Panc1 (cell line): ENCODE measurements at regions not wholly inside any gene's neighbourhood (a gene's known extent, or its start where the extent isn't known, plus 50 kb on each side); places are given as distances from the start of the nearest gene placed in this dataset.

Experiments
- ATAC-seq: fragments of 200-7000 bp; cut with Tn5 transposase; 2 replicates; pipeline ENCODE4 v1.9.1; 2020; ENCODE audit warnings: mild to moderate bottlenecking, moderate library complexity
- BruUV-seq: library from RNA; stranded (reverse); fragments of 400-500 nt; replicated peaks from 2 replicates; lab custom pipeline; 2021; lab: Mats Ljungman, UMichigan
- CTCF ChIA-PET: fragments of 300-600 bp; sonication (Branson Sonifier 250); formaldehyde crosslinking; loops from one replicate; lab custom pipeline; 2022; ENCODE audit warnings: antibody characterized with exemption; lab: Charles Lee
- POLR2A ChIA-PET: fragments of 300-600 bp; sonication (Branson Sonifier 250); formaldehyde crosslinking; loops from one replicate; lab custom pipeline; 2022; ENCODE audit warnings: antibody characterized with exemption; lab: Charles Lee
- DNase-seq: peaks from one replicate; pipeline ENCODE4 v3.0.0-alpha.2; 2010; ENCODE audit warnings: low read depth, low spot score
- H3K27ac ChIP-seq: 2 replicates; pipeline ENCODE4 v1.5.1; 2011; ENCODE audit warnings: mild to moderate bottlenecking, low read length, inconsistent platforms
- H3K27me3 ChIP-seq: fragments of 200-500 bp; sonication (Bioruptor generic); 2 replicates; pipeline ENCODE4 v1.6.0; 2014; ENCODE audit warnings: low read length, inconsistent platforms; ENCODE audit not compliant: control insufficient read depth, insufficient read depth
- H3K36me3 ChIP-seq: fragments of 200-500 bp; sonication (Bioruptor generic); 2 replicates; pipeline ENCODE4 v1.5.1; 2014; ENCODE audit warnings: inconsistent platforms, mild to moderate bottlenecking, low read length, moderate library complexity; ENCODE audit not compliant: control insufficient read depth, insufficient read depth
- H3K4me1 ChIP-seq: 2 replicates; pipeline ENCODE4 v1.5.1; 2011; ENCODE audit warnings: inconsistent platforms, mild to moderate bottlenecking, low read length, moderate library complexity; ENCODE audit not compliant: control insufficient read depth, insufficient read depth
- H3K4me3 ChIP-seq, 2 experiments: 2 replicates each; pipeline ENCODE4 v1.5.1; 2011 to 2012; ENCODE audit warnings: low read depth in 2 of 2, low read length in 2 of 2, mild to moderate bottlenecking in 2 of 2, inconsistent platforms in 1 of 2, moderate library complexity in 1 of 2
- H3K9me3 ChIP-seq: fragments of 200-500 bp; sonication (Bioruptor generic); 2 replicates; pipeline ENCODE4 v1.5.1; 2014; ENCODE audit warnings: low read depth, mild to moderate bottlenecking, inconsistent platforms, low read length, moderate library complexity; ENCODE audit not compliant: control insufficient read depth, insufficient read depth
- POLR2AphosphoS5 ChIP-seq: IDR thresholded peaks from 2 replicates; pipeline ENCODE4 v1.6.1; 2012; ENCODE audit warnings: mild to moderate bottlenecking, low read depth, low read length, moderate library complexity
- SIN3A ChIP-seq: IDR thresholded peaks from 2 replicates; pipeline ENCODE4 v1.6.1; 2012; ENCODE audit warnings: low read depth, mild to moderate bottlenecking, low read length, moderate library complexity, borderline replicate concordance; ENCODE audit not compliant: insufficient read depth
- TCF7L2 ChIP-seq: IDR thresholded peaks from 2 replicates; pipeline ENCODE4 v1.6.1; 2011; ENCODE audit warnings: mild to moderate bottlenecking, low read depth, low read length, inconsistent platforms
- in situ Hi-C: cut with HindIII; loops from 2 replicates; pipeline ENCODE4 v1.10.0; 2016; ENCODE audit warnings: low sequenced_read_pairs, low pct_unique_long_range_greater_than_20kb
- intact Hi-C: fragments of 100-400 bp; cut with micrococcal nuclease; formaldehyde crosslinking; loops from one replicate; pipeline ENCODE4 v1.10.0; 2022; ENCODE audit not compliant: unreplicated experiment
- TF ChIP-seq, protein P1 (sequence below): fragments of 450-650 bp; IDR thresholded peaks from 2 replicates; pipeline ENCODE4 v1.5.1; 2017; ENCODE audit warnings: mild to moderate bottlenecking
- TF ChIP-seq, protein P2 (sequence below), 2 experiments: IDR thresholded peaks; 2 replicates each; pipeline ENCODE4 v1.6.1; 2011 to 2012; ENCODE audit warnings: low read depth in 2 of 2, control low read depth in 1 of 2, low read length in 1 of 2, mild to moderate bottlenecking in 1 of 2, moderate library complexity in 1 of 2; ENCODE audit not compliant: insufficient read depth in 1 of 2

DNA sequence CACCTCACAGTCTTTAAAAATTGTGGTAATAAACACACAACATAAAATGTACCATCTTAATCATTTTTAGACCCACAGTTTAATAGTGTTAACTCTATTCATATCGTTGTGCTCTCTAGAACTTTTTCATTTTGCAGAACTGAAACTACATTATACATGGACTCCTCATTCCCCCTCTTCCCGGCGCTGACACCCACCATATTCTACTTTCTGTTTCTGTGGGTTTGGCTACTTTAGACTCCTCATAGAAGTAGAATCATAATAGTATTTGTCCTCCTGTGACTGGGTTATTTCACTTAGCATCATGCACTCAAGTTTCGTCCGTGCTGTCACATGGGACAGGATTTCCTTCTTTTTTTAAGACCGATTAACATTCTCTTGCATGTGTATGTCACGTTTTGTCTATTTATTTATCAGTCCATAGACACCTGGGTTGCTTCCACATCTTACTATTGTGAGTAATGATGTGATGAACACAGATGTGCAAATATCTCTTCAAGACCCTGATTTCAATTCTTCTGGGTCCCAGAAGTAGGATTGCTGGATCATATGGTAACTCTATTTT lies 62.9 kb upstream of the TMPRSS2 start:
- DNase-seq (no peak), ATAC-seq (no peak)
- Histone ChIP-seq H3K4me3 (no peak overlapping the region), H3K36me3 (no peaks in the 10 kb centered on the region), H3K27me3 (no peaks in the 10 kb centered on the region), H3K4me1 (no peaks in the 10 kb centered on the region; the same call in 1 of the 2 replicates), H3K9me3 (no peaks in the 10 kb centered on the region), H3K27ac (no peak overlapping the region)
- TF ChIP-seq POLR2AphosphoS5 = no peak
- TF ChIP-seq SIN3A = no peak
- TF ChIP-seq, protein P1, sequence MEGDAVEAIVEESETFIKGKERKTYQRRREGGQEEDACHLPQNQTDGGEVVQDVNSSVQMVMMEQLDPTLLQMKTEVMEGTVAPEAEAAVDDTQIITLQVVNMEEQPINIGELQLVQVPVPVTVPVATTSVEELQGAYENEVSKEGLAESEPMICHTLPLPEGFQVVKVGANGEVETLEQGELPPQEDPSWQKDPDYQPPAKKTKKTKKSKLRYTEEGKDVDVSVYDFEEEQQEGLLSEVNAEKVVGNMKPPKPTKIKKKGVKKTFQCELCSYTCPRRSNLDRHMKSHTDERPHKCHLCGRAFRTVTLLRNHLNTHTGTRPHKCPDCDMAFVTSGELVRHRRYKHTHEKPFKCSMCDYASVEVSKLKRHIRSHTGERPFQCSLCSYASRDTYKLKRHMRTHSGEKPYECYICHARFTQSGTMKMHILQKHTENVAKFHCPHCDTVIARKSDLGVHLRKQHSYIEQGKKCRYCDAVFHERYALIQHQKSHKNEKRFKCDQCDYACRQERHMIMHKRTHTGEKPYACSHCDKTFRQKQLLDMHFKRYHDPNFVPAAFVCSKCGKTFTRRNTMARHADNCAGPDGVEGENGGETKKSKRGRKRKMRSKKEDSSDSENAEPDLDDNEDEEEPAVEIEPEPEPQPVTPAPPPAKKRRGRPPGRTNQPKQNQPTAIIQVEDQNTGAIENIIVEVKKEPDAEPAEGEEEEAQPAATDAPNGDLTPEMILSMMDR = no peak
- TF ChIP-seq, protein P2, sequence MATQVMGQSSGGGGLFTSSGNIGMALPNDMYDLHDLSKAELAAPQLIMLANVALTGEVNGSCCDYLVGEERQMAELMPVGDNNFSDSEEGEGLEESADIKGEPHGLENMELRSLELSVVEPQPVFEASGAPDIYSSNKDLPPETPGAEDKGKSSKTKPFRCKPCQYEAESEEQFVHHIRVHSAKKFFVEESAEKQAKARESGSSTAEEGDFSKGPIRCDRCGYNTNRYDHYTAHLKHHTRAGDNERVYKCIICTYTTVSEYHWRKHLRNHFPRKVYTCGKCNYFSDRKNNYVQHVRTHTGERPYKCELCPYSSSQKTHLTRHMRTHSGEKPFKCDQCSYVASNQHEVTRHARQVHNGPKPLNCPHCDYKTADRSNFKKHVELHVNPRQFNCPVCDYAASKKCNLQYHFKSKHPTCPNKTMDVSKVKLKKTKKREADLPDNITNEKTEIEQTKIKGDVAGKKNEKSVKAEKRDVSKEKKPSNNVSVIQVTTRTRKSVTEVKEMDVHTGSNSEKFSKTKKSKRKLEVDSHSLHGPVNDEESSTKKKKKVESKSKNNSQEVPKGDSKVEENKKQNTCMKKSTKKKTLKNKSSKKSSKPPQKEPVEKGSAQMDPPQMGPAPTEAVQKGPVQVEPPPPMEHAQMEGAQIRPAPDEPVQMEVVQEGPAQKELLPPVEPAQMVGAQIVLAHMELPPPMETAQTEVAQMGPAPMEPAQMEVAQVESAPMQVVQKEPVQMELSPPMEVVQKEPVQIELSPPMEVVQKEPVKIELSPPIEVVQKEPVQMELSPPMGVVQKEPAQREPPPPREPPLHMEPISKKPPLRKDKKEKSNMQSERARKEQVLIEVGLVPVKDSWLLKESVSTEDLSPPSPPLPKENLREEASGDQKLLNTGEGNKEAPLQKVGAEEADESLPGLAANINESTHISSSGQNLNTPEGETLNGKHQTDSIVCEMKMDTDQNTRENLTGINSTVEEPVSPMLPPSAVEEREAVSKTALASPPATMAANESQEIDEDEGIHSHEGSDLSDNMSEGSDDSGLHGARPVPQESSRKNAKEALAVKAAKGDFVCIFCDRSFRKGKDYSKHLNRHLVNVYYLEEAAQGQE (IDR thresholded peaks at IDR 0.05; ENCODE audit: insufficient read depth in 1 of 2, low read depth in 2 of 2, low read length in 1 of 2) = no peak
- TF ChIP-seq TCF7L2 = no peak
- in situ Hi-C loops (no loop called here), intact Hi-C loops (no loop called here)
- ChIA-PET CTCF (no interaction called here), POLR2A (no interaction called here)
- no TSS peak for BruUV-seq

- DNase-seq (no peak), ATAC-seq (no peak)
- intact Hi-C loops (no loop called here), in situ Hi-C loops (no loop called here)
- ChIA-PET CTCF (interaction anchor here (0.6 kb wide), 2 partner anchors 20 to 210 kb away, joined by 3 to 5 read pairs; no protein-coding TSS in a partner anchor), POLR2A (interaction anchor here (0.9 kb wide), 1 partner anchor 64 kb away, joined by 3 read pairs; no protein-coding TSS in a partner anchor)
- Histone ChIP-seq H3K9me3 (no peaks in the 10 kb centered on the region), H3K36me3 (no peaks in the 10 kb centered on the region), H3K27ac (no peak overlapping the region), H3K27me3 (no peaks in the 10 kb centered on the region), H3K4me1 (no peaks in the 10 kb centered on the region; the same call in 1 of the 2 replicates), H3K4me3 (no peak overlapping the region)
- TF ChIP-seq SIN3A = no peak
- TF ChIP-seq, protein P1 = no peak
- TF ChIP-seq, protein P2 (IDR thresholded peaks at IDR 0.05; ENCODE audit: insufficient read depth in 1 of 2, low read depth in 2 of 2, low read length in 1 of 2) = no peak
- TF ChIP-seq POLR2AphosphoS5 = no peak
- no peak for TF ChIP-seq TCF7L2
- BruUV-seq = no TSS peak
Observed at GRCh38 chr21:41568606-41569385, 60.8 kb upstream of the TMPRSS2 start.
